ENCODE measurements at regions not wholly inside any gene's neighbourhood (a gene's known extent, or its start where the extent isn't known, plus 50 kb on each side); places are given as distances from the start of the nearest gene placed in this dataset.

- TF ChIP-seq TCF7L2 (IDR thresholded peaks at IDR 0.05; ENCODE audit: borderline replicate concordance, extremely low read depth, insufficient read depth, insufficient read length), result peak; percentile 80
- TF ChIP-seq CBX3 (IDR thresholded peaks at IDR 0.05; ENCODE audit: low read depth), result peak; percentile 99
- peak; percentile 92 for TF ChIP-seq FOSL1 (IDR thresholded peaks at IDR 0.05; ENCODE audit: low read depth)
- TF ChIP-seq, protein P1, sequence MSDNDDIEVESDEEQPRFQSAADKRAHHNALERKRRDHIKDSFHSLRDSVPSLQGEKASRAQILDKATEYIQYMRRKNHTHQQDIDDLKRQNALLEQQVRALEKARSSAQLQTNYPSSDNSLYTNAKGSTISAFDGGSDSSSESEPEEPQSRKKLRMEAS (IDR thresholded peaks at IDR 0.05), result peak; percentile 37; the same call in 1 of the 2 replicates
- peak; percentile 89 for TF ChIP-seq JUND (IDR thresholded peaks at IDR 0.05)
- TF ChIP-seq POLR2A (IDR thresholded peaks at IDR 0.05; ENCODE audit: borderline replicate concordance, extremely low read depth, insufficient read depth, insufficient read length), result peak; percentile 22
- no peak for TF ChIP-seq EZH2 (IDR thresholded peaks at IDR 0.05)
- peak; percentile 79; the same call in 1 of the 2 replicates for TF ChIP-seq SIN3A (IDR thresholded peaks at IDR 0.05; ENCODE audit: low read depth)
- TF ChIP-seq EZH2phosphoT487 (IDR thresholded peaks at IDR 0.05; ENCODE audit: borderline replicate concordance), result no peak
- TF ChIP-seq ZFX (IDR thresholded peaks at IDR 0.05), result no peak
- peak; percentile 37; the same call in 1 of the 2 replicates for TF ChIP-seq RAD21 (IDR thresholded peaks at IDR 0.05; ENCODE audit: low read depth)
Measured at GRCh38 chr4:11698846-11699590, 270.3 kb upstream of the HS3ST1 start (continued).

DNA sequence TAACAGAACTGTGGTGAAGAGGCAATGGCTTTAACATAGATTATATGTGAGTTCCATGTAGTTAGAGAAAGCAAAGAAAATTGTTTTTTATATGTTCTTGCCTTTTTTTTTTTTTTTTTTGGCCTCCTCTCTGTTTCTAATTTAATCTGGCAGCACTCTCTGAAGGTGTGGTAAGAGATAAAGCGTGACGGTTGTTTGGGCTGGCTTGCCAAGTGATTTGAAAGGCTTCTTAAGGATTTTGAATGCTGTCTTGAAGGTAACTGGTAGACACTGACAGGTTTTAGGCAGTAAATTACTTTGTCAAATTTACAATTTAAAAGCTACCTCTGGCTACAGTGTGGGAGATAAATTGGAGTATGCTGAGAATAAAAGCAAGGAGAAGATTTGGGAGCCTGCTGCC lies 269.3 kb upstream of the HS3ST1 start:
- Histone ChIP-seq H3K27ac (ENCODE audit: low read depth, low read length) (peak overlapping the region; percentile 97), H3K9ac (ENCODE audit: low read length) (peak overlapping the region; percentile 72), H3K36me3 (ENCODE audit: control insufficient read depth in 1 of 2, insufficient read depth in 2 of 2, low read length in 2 of 2) (peaks cover 0 to 14% of the 10 kb centered on the region in 2 experiments; a peak in 2 of 4 replicates), H3K79me2 (ENCODE audit: insufficient read depth, low read length) (no peaks in the 10 kb centered on the region; the same call in 1 of the 2 replicates), H3K27me3 (ENCODE audit: insufficient read depth, low read length) (no peaks in the 10 kb centered on the region), H2AFZ (ENCODE audit: low read depth, low read length, poor library complexity, severe bottlenecking) (no peak overlapping the region), H3K9me2 (ENCODE audit: insufficient read depth) (no peaks in the 10 kb centered on the region), H4K20me1 (ENCODE audit: insufficient read depth) (no peaks in the 10 kb centered on the region), H3K9me3 (ENCODE audit: control insufficient read depth in 1 of 2, insufficient read depth in 1 of 2, low read depth in 1 of 2, low read length in 2 of 2) (peaks cover 8 to 12% of the 10 kb centered on the region in 2 experiments; a peak in 3 of 4 replicates), H3K4me1 (ENCODE audit: control insufficient read depth in 1 of 2, insufficient read depth in 2 of 2, low read length in 2 of 2) (peaks cover 48 to 71% of the 10 kb centered on the region in 2 experiments), H3K4me2 (ENCODE audit: low read length) (peak overlapping the region; percentile 63), H3K4me3 (replicated peaks in 1 of 2; ENCODE audit: low read depth in 1 of 2, low read length in 2 of 2) (peak overlapping the region in 1 of 2 experiments; percentile 3; a peak in 1 of 4 replicates)
- intact Hi-C loops (cut with micrococcal nuclease), result loop anchor here (1.0 to 2.0 kb wide), 3 partner anchors 63 to 269 kb away; no protein-coding TSS in a partner anchor
- BruUV-seq (replicated peaks), result no TSS peak
- TF ChIP-seq SIN3A (IDR thresholded peaks at IDR 0.05; ENCODE audit: low read depth) (no peak), EGR1 (IDR thresholded peaks at IDR 0.05; ENCODE audit: low read depth) (no peak), RAD21 (IDR thresholded peaks at IDR 0.05; ENCODE audit: low read depth) (no peak), ZNF274 (IDR thresholded peaks at IDR 0.05; ENCODE audit: low read depth, low read length) (no peak), ELF1 (IDR thresholded peaks at IDR 0.05; ENCODE audit: borderline replicate concordance, low read depth) (no peak)
- ATAC-seq (no peak), DNase-seq (ENCODE audit: low read depth, low spot score) (no peak)
- ChIA-PET RAD21 (ENCODE audit: low non-redundant PET in 1 of 2, low total read pairs in 2 of 2, uncharacterized antibody in 2 of 2, unreplicated experiment in 2 of 2) (interaction anchor here (0.7 to 0.9 kb wide), 2 partner anchors 73 to 269 kb away, joined by 3 to 4 read pairs; partner anchors contain the start of gene HS3ST1 (in 1 of the 2)), POLR2A (interaction anchor here (0.6 to 2.2 kb wide), 10 partner anchors 10 to 192 kb away, joined by 3 to 14 read pairs (median 4); no protein-coding TSS in a partner anchor), CTCF (interaction anchor here (1.6 kb wide), 1 partner anchor 63 kb away, joined by 4 read pairs; no protein-coding TSS in a partner anchor)
